Heart left ventricle (tissue), 16 donors: ENCODE measurements at regions not wholly inside any gene's neighbourhood (a gene's known extent, or its start where the extent isn't known, plus 50 kb on each side); places are given as distances from the start of the nearest gene placed in this dataset.

Experiments
- ATAC-seq, 4 donors: fragments of 200-7000 bp; cut with Tn5 transposase; one replicate each; pipeline ENCODE4 v1.9.1; 2020 to 2022; ENCODE audit warnings: moderate library complexity in 4 of 4, mild to moderate bottlenecking in 3 of 4, moderate number of reproducible peaks in 1 of 4
- DNase-seq, 5 donors: peaks; one replicate each; pipeline ENCODE4 v3.0.0-alpha.2; 2020
- H3K27ac ChIP-seq, 12 donors: fragments of 200-600 bp; sonication (generic) in 4 of 12; one replicate each; pipeline versions ENCODE4 v1.5.0 to v1.8.0; 2016 to 2022; ENCODE audit warnings: mild to moderate bottlenecking in 2 of 12
- H3K27me3 ChIP-seq, 9 donors: fragments of 200-600 bp; sonication (generic) in 2 of 9; one replicate each; pipeline versions ENCODE4 v1.5.1 to v1.8.0; 2016 to 2022; ENCODE audit warnings: mild to moderate bottlenecking in 3 of 9
- H3K36me3 ChIP-seq, 9 donors: fragments of 200-600 bp; sonication (generic) in 2 of 9; one replicate each; pipeline versions ENCODE4 v1.5.0 to v1.8.0; 2018 to 2022; ENCODE audit warnings: mild to moderate bottlenecking in 2 of 9
- H3K4me1 ChIP-seq, 12 donors: fragments of 200-600 bp; sonication (generic) in 4 of 12; one replicate each; pipeline versions ENCODE4 v1.5.0 to v1.8.0; 2016 to 2022; ENCODE audit warnings: mild to moderate bottlenecking in 3 of 12
- H3K4me3 ChIP-seq, 12 donors: fragments of 200-600 bp; sonication (generic) in 4 of 12; one replicate each; pipeline versions ENCODE4 v1.5.0 to v1.8.0; 2017 to 2022; ENCODE audit warnings: mild to moderate bottlenecking in 9 of 12, moderate library complexity in 4 of 12
- H3K9me3 ChIP-seq, 12 donors: fragments of 200-600 bp; sonication (generic) in 4 of 12; one replicate each; pipeline versions ENCODE4 v1.5.0 to v1.8.0; 2016 to 2022; ENCODE audit warnings: mild to moderate bottlenecking in 1 of 12
- POLR2A ChIP-seq, 2 donors: fragments of 450-650 bp; IDR thresholded peaks; one replicate each; pipeline ENCODE4 v1.6.1; 2017; ENCODE audit warnings: antibody characterized with exemption in 2 of 2, mild to moderate bottlenecking in 2 of 2, moderate library complexity in 2 of 2
- WGBS, 4 donors: extraction: QIAGEN DNeasy Blood & Tissue Kit in 2 of 4; methylation state at CpG; one replicate each; pipeline versions ENCODE4 v1.1.5 to v1.1.7; 2013 to 2018; 5-methylcytosine and 5-hydroxymethylcytosine counted together
- intact Hi-C, 10 donors: fragments of 100-400 bp; cut with DNase I; formaldehyde crosslinking; loops; one replicate each; pipeline versions ENCODE4 v1.11.1 to v1.14.2; 2022
- TF ChIP-seq, protein P1 (sequence below), 12 donors: fragments of 200-600 bp; sonication (generic) in 4 of 12; IDR thresholded peaks; one replicate each; pipeline versions ENCODE4 v1.5.0 to v1.8.0; 2018 to 2022; ENCODE audit warnings: antibody characterized with exemption in 12 of 12, mild to moderate bottlenecking in 5 of 12
- donor health status: ischemic (EF 13 %, LVEDD 7.1; RV severe dilation, severe dysfunction).
- donor health status: healthy with polysubstance abuse.
- donor health status: DM: no; HTN: yes; CAD: no.
- donor health status: DM: no; HTN: no; CAD: no.
- donor health status: ischemic (EF 25% LVEDD 6.9; RV normal size, moderate dysfunction).
- donor health status: ischemic (EF 25% LVEDD 5.7; RV mildly dilated, moderate dysfunction).
- donor health status: healthy.
- donor health status: DM: yes; HTN: yes; CAD: no.
- donor health status: ischemic (EF 35%, LVEDD 5.7; RV mildly dilated, moderate dysfunction).
- donor health status: nonischemic (EF 11% LVEDD 7.7; RV severe dilation, severe dysfunction).
- donor health status: DM: yes; HTN: yes; CAD: no.
- donor health status: PGD.
- donor health status: ischemic (EF 29% LVEDD 5.4; RV normal size, mild dysfunction).
- donor health status: nonischemic (EF 23%, LVEDD 6.1; RV moderate dilation, normal function).

DNA sequence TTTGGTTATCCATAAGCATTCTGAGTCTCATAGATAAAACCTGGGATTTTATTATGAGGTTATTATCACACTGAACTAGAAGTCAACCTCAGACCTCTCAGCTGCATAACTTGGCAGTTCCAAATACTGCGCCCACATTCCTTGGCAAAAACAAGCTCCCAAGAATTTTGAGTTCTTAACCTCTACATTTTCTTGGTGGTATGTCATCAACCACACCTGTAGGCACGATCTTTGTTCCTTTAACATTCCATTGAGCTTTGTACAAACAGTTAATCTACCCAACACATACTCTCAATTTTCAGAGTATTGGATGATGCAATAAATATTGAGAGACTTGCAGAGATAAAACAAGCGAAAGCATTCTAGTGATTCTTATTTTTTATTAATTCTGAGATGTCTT, 371.8 kb upstream of the PRICKLE1 start:
- no peak for DNase-seq
- ATAC-seq = peak in 2 of 4 donors; percentile 16 to 22
- Histone ChIP-seq H3K4me1 (peaks cover 0 to 36% (median 7%) of the 10 kb centered on the region in 12 donors), H3K4me3 (no peak overlapping the region), H3K27me3 (no peaks in the 10 kb centered on the region), H3K27ac (no peak overlapping the region), H3K36me3 (no peaks in the 10 kb centered on the region), H3K9me3 (peaks cover 0 to 11% (median 0%) of the 10 kb centered on the region in 12 donors)
- intact Hi-C loops = loop anchor here in 1 of 10 donors (10.0 kb wide), 1 partner anchor 377 kb away; the partner anchor contains the start of gene PRICKLE1
- TF ChIP-seq, protein P1, sequence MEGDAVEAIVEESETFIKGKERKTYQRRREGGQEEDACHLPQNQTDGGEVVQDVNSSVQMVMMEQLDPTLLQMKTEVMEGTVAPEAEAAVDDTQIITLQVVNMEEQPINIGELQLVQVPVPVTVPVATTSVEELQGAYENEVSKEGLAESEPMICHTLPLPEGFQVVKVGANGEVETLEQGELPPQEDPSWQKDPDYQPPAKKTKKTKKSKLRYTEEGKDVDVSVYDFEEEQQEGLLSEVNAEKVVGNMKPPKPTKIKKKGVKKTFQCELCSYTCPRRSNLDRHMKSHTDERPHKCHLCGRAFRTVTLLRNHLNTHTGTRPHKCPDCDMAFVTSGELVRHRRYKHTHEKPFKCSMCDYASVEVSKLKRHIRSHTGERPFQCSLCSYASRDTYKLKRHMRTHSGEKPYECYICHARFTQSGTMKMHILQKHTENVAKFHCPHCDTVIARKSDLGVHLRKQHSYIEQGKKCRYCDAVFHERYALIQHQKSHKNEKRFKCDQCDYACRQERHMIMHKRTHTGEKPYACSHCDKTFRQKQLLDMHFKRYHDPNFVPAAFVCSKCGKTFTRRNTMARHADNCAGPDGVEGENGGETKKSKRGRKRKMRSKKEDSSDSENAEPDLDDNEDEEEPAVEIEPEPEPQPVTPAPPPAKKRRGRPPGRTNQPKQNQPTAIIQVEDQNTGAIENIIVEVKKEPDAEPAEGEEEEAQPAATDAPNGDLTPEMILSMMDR (IDR thresholded peaks at IDR 0.05) = no peak
- TF ChIP-seq POLR2A (IDR thresholded peaks at IDR 0.05) = no peak
- WGBS, 4 donors = 64 to 78% (median 67%) methylated on average over 3 of the region's 3 CpGs

DNA sequence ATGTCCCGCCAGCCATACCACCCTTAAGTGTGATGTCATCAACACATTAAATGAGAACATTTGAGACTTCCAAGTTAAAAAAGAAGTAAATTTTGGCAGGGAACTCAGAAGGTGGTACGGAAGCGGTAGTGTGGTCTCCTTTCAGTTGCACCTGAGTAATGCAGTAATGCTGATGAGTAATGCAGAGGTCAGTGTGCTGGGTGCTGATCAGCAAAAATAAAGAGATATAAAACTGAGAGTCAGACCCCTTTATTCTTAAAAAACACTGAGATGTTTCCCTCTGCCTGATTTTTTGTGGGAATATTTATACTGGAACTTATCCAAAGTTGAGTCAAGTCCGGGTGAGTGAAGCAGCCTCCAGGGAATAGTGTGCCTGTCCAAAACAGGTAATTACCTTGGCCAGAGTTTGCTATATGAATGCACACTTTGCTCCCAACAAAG, 370.6 kb upstream of the PRICKLE1 start:
- whole genome bisulfite sequencing, 4 donors = 79 to 84% (median 80%) methylated on average over 4 of the region's 4 CpGs
- Histone ChIP-seq H3K27me3 (no peaks in the 10 kb centered on the region), H3K4me1 (peaks cover 0 to 37% (median 7%) of the 10 kb centered on the region in 12 donors), H3K36me3 (no peaks in the 10 kb centered on the region), H3K9me3 (peaks cover 0 to 11% (median 0%) of the 10 kb centered on the region in 12 donors), H3K27ac (no peak overlapping the region), H3K4me3 (no peak overlapping the region)
- ATAC-seq (no peak), DNase-seq (no peak)
- TF ChIP-seq POLR2A (IDR thresholded peaks at IDR 0.05) = no peak
- TF ChIP-seq, protein P1 (IDR thresholded peaks at IDR 0.05) = no peak
- intact Hi-C loops = loop anchor here in 1 of 10 donors (10.0 kb wide), 1 partner anchor 375 kb away; the partner anchor contains the start of gene PRICKLE1

DNA sequence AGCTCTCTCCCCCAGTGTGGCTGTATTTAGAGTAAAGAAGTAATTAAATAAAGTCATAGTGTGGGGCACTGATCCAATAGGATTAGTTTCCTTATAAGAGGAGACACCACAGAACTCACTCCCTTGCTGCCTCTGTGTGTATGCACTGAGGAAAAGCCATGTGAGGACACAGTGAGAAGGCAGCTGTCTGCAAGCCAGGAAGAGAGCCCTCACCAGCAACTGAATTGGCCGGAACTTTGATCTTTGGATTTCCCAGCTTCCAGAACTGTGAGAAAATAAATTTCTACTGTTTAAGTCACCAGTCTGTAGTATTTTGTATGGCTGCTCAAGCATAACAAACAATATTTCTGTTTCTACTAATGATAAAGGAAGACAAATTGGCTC, 368.7 kb upstream of the PRICKLE1 start:
- 58 to 89% (median 70%) methylated on average over 1 of the region's 1 CpG for WGBS, 4 donors
- no peak overlapping the region for H3K4me3 ChIP-seq
- intact Hi-C loops = no loop called here
- H3K36me3 ChIP-seq = no peaks in the 10 kb centered on the region
- H3K4me1 ChIP-seq = peaks cover 0 to 27% (median 7%) of the 10 kb centered on the region in 12 donors
- peak in 1 of 5 donors; percentile 24 for DNase-seq
- H3K9me3 ChIP-seq = peaks cover 0 to 11% (median 0%) of the 10 kb centered on the region in 12 donors
- H3K27ac ChIP-seq = peak overlapping the region in 4 of 12 donors; percentile 7 to 53 (median 19)
- peak in 3 of 4 donors; percentile 52 to 73 (median 72) for ATAC-seq
- H3K27me3 ChIP-seq = no peaks in the 10 kb centered on the region
- TF ChIP-seq, protein P1 (IDR thresholded peaks at IDR 0.05) = no peak
- TF ChIP-seq POLR2A (IDR thresholded peaks at IDR 0.05) = no peak

DNA sequence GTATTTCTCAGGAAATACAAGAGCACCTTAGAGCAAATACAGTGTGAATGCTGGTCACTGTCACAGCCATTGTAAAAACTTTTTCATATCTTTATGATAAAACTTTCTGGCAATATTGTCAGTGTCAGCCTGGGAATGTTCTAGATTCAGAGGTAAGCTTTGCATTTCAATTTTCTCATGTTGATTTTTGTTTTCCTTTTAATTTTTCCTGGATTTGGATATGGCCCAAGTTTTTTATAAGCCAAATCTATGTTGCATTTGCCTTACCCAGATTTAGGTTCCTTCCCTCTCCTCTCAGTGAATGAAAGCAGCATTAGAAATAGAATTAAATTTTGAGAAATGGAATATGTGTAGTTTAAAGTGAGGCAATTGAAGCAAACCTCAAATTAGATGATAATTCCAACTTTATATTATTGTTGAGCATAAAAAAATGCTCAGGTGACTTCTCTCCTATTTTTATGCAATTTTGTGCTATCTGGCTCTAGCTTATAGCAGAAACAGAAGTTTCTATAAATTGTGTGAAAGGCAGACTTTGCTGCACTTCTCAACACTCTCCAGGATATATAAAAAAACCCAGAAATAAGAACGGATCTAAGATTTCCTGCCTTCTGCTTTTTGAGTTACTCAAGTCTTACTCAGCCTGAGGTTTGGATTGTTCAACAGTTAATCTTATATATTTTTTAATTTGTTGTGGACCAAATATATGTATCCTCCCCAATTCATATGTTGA, 368.2 kb upstream of the PRICKLE1 start:
- 35 to 55% (median 47%) methylated on average over 1 of the region's 1 CpG for WGBS, 4 donors
- TF ChIP-seq, protein P1 (IDR thresholded peaks at IDR 0.05) = no peak
- no peak for TF ChIP-seq POLR2A (IDR thresholded peaks at IDR 0.05)
- H3K27ac ChIP-seq = peak overlapping the region in 3 of 12 donors; percentile 25 to 53 (median 39)
- ATAC-seq (no peak), DNase-seq (no peak)
- H3K36me3 ChIP-seq = no peaks in the 10 kb centered on the region
- H3K4me1 ChIP-seq = peaks cover 0 to 27% (median 7%) of the 10 kb centered on the region in 12 donors
- intact Hi-C loops = no loop called here
- no peaks in the 10 kb centered on the region for H3K27me3 ChIP-seq
- no peak overlapping the region for H3K4me3 ChIP-seq
- peaks cover 0 to 11% (median 0%) of the 10 kb centered on the region in 12 donors for H3K9me3 ChIP-seq
